NCI-H446 (cell line): ENCODE measurements at regions not wholly inside any gene's neighbourhood (a gene's known extent, or its start where the extent isn't known, plus 50 kb on each side); places are given as distances from the start of the nearest gene placed in this dataset.
"Not testable (repeated sequence)": the region's sequence is repeated elsewhere in the genome, so short reads cannot be mapped to it uniquely, and the experiment has no call there.

Experiments
- DNase-seq, 2 experiments: peaks; one replicate each; lab custom pipeline; 2025; lab: John Stamatoyannopoulos, UW

- no peak for DNase-seq
Measured at GRCh38 chr10:10038348-10038747, 979.3 kb upstream of the CELF2 start.

GRCh38 chr10:10039595-10039994 lies 978.1 kb upstream of the CELF2 start:
- no peak for DNase-seq

- DNase-seq, result no peak
Measured at GRCh38 chr10:10043083-10043482, 974.6 kb upstream of the CELF2 start.

- no peak for DNase-seq
Measured at GRCh38 chr10:10044922-10045764, 972.5 kb upstream of the CELF2 start.

GRCh38 chr10:10045765-10046028 lies 972.0 kb upstream of the CELF2 start:
- DNase-seq, result no peak

- no peak for DNase-seq
Measured at GRCh38 chr10:10047426-10047825, 970.2 kb upstream of the CELF2 start.

GRCh38 chr10:10053051-10053450 lies 964.6 kb upstream of the CELF2 start:
- DNase-seq, result no peak

- no peak for DNase-seq
Measured at GRCh38 chr10:10054466-10054865, 963.2 kb upstream of the CELF2 start.

- DNase-seq, result no peak
Measured at GRCh38 chr10:10055656-10056442, 961.8 kb upstream of the CELF2 start.

GRCh38 chr10:10056961-10057360 lies 960.7 kb upstream of the CELF2 start:
- DNase-seq, result no peak

GRCh38 chr10:10067644-10068043 lies 950.0 kb upstream of the CELF2 start:
- DNase-seq, result no peak

- DNase-seq, result not testable (repeated sequence)
Measured at GRCh38 chr10:10074847-10075246, 942.8 kb upstream of the CELF2 start.

- DNase-seq, result no peak
Measured at GRCh38 chr10:10078446-10078845, 939.2 kb upstream of the CELF2 start.

- DNase-seq, result peak; percentile 1 to 39
Measured at GRCh38 chr10:10092581-10092980, 925.1 kb upstream of the CELF2 start.

- DNase-seq, result no peak
Measured at GRCh38 chr10:10093021-10093420, 924.7 kb upstream of the CELF2 start.

GRCh38 chr10:10094691-10095090 lies 923.0 kb upstream of the CELF2 start:
- DNase-seq, result peak; percentile 1 to 14

GRCh38 chr10:10096296-10096695 lies 921.4 kb upstream of the CELF2 start:
- DNase-seq, result no peak

- no peak for DNase-seq
Measured at GRCh38 chr10:10096898-10097297, 920.8 kb upstream of the CELF2 start.

GRCh38 chr10:10101106-10101505 lies 916.6 kb upstream of the CELF2 start:
- DNase-seq, result no peak

- DNase-seq, result no peak
Measured at GRCh38 chr10:10110844-10111490, 906.7 kb upstream of the CELF2 start.

GRCh38 chr10:10118131-10118530 lies 899.5 kb upstream of the CELF2 start:
- no peak for DNase-seq

GRCh38 chr10:10120671-10121070 lies 897.0 kb upstream of the CELF2 start:
- DNase-seq, result no peak

GRCh38 chr10:10125676-10126075 lies 892.0 kb upstream of the CELF2 start:
- DNase-seq, result no peak
